C4-2B (cell line): ENCODE measurements at regions not wholly inside any gene's neighbourhood (a gene's known extent, or its start where the extent isn't known, plus 50 kb on each side); places are given as distances from the start of the nearest gene placed in this dataset.

Source experiments
- CTCF ChIP-seq: fragments of 450-650 bp; conservative IDR thresholded peaks from 2 replicates; pipeline ENCODE4 v1.5.1; 2017; ENCODE audit warnings: mild to moderate bottlenecking
- ZFX ChIP-seq: fragments of 450-650 bp; IDR thresholded peaks from 2 replicates; pipeline ENCODE4 v1.6.1; 2017

- TF ChIP-seq CTCF (no peak), ZFX (no peak)
Observed at GRCh38 chr10:53153831-53154230, 381.2 kb upstream of the MBL2 start.
